NCI-H1436 treated with DMSO at 0.1 percent for 48 hours (cell line): ENCODE measurements at regions not wholly inside any gene's neighbourhood (a gene's known extent, or its start where the extent isn't known, plus 50 kb on each side); places are given as distances from the start of the nearest gene placed in this dataset.
"Not testable (repeated sequence)": the region's sequence is repeated elsewhere in the genome, so short reads cannot be mapped to it uniquely, and the experiment has no call there.

ENCODE experiments used
- DNase-seq: peaks from one replicate; lab custom pipeline; 2025; lab: John Stamatoyannopoulos, UW

DNA sequence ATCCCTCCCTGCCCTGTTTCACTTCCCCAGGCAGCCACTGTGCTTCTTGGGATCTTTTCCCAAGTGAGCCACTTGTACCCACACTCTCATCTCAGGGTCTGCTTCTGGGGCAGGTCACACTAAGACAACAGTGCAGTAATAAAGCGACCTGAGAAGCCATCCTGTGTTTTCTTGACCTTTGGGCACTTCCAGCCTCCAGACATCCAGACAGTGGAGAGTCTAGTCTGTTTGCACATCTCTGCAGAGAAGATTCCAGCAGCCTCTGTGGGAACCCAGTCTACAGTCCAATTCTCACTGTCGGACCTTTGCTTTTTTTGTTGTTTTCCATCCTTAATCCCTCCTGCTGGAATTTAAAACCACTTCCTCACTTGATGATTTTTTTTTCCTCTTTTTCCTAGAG lies 50.3 kb upstream of the ATP6AP2 start:
- DNase-seq = no peak

DNA sequence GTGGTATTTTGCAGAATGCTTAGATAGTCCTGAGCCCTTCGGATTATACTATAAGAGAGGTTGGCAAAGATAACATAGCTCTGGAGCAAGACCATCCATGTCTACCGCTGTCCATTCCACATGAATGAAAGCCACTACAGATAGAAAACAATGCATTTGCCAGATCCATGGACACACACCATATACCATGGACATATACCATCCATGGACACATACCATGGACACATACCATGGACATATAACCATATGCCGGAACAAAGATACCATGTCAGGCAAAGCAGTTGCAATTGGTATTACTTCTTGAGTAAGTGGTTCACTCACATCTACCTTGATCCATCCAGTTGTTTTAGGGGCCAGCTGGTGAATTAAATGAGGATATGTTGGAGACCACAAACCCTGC lies 53.2 kb upstream of the ATP6AP2 start:
- no peak for DNase-seq

DNA sequence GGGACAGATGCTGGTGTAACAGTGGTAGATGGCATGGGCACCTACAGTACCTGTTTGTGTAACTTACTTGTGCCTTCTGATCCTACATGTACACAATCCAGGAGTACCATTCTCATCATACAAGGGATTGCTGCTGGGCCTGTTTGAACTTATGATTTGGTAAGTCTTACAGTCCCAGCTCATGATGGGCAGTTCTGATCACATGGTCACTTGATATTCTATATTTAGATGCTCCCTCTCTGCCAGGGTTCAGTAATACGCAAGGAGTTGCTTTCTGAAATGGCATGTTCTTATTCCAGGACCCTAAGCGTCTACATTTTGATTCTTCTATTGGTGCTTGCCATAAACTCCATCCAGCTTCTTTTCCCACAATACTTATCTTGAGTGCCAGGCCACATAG lies 54.4 kb upstream of the ATP6AP2 start:
- DNase-seq = no peak

- not testable (repeated sequence) for DNase-seq
These were observed 54.9 kb upstream of the ATP6AP2 start for GRCh38 chrX:40525901-40526300.

GRCh38 chrX:40524423-40524822 lies 56.3 kb upstream of the ATP6AP2 start:
- DNase-seq = no peak

DNA sequence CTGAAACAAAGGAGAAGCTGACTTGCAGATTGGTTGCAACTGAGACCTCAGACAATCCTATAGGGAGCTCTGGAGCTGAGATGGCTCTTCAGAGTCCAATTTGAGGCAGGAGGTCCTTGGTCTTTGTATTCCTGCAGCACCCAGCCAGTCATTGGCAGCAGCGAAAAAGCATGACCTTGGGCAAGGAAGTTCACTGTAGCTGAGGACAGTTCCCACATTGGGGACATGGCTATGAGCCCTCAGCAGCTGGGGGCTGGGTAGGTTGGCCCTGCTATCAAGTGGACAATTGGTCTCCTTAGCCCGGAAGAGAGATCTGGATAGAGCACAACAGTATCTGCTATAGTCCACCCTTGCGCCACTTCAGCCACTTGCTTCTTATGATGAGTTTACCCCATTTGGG lies 56.9 kb upstream of the ATP6AP2 start:
- no peak for DNase-seq

- DNase-seq = no peak
These were observed 58.8 kb upstream of the ATP6AP2 start for GRCh38 chrX:40521868-40522450.

DNA sequence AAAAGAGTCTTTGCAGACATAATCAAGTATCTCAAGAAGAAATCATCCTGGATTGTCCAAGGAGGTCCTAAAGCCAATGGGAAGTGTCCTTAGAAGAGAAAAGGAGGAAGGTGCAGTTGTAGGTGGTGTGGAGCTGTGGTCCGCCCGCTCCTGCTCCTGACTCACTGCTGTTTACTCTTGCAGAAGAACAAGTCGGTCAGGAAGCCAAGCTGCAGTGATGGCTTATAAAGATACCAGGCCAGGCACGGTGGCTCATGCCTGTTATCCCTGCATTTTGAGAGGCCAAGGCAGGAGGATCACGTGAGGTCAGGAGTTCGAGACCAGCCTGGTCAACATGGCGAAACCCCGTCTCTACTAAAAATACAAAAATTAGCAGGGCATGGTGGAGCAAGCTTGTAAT lies 66.4 kb upstream of the ATP6AP2 start:
- no peak for DNase-seq

- DNase-seq = no peak
These were observed 66.9 kb upstream of the ATP6AP2 start for GRCh38 chrX:40513835-40514234.

DNA sequence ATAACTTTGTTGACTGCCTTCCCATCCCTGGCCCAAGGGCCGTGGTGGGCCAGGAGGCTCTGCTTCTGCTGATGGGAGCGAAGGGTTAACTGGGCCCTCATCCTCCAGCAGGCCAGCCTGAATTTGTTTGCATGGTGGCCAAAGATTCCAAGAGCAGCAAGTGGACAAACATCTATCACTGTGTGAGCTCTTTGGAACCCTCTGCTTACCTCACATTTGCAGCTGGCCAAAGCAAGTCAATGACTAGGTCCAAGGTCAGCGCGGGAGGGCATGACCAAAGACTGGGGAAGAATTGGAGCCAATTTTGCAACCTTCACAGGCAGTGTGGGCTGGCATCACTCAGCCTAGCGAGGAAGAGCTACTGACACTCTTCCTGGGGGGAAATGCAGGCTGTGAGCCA lies 67.8 kb upstream of the ATP6AP2 start:
- no peak for DNase-seq

DNA sequence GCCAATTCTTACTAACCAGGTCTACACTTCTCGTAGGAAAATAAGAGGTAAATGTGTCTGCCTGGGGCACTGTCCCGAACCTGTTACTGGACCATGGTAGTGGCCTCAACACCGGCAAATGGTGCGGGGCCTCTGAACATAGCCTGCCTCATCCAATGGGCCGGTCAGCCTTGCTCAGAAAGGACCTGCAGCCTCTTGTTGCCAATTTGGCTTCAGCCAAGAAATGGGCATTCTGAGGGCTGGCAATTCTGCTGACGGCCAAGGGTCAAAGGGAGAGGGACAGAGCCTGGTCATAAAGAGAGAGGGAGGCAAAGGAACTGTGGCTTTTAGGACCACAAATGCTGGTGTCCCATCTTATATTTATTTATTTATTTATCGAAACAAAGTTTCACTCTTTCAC lies 69.5 kb upstream of the ATP6AP2 start:
- no peak for DNase-seq

DNA sequence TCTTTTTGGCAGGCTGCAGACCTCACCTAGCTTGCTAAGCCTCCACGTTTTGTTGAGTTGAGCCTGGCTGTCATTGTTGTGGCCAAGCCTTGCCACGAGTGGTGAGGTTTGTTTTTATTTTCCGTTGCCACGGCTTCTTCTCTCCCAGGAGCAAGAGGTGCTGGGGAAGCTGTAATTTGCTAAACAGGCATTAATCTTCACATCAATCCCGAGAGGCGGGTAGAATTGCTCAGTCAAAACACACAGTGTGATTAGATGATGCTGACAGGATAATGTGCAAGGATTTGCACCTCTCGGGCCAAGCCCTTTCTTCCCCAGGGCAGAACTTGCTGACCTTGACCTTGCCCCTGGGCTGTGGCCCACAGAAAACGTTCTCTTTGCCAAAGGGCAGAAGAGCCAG lies 72.2 kb upstream of the ATP6AP2 start:
- DNase-seq = no peak

DNA sequence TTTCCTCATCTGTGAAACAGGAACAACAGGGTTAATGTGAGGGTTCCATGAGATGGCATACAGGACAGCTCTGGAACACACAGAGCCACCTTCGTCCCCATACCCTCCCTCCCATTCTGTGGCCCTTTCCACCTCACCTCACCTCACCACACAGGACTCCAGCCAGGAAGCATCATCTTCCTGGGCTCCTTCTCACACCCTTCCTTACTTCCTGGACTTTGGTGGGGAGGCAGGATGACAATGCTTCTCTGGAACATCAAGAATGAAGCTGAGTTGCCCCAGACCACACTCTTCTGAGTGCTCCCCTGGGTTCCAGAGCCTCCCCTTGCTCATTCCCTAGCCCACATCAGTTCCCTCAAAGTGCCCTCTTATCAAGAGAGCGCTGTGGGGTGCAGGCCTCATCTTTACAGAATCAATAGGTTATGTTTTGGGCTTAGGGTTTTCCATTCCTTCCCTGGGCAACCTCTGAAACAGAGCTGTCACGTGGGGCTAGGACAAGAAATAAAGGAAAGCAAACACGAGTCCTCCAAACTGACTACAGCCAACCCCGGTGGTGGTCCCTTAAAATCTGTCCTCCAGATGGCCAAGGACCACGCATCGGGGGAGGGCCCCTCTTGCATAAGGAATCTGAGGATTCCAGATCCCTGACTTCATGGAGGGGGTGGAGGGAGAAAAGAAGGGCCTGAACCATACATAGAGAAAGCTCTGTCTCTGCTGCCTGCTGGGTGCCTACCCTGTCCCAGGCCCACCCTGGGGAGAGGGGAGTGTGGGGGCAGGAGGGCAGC lies 74.4 kb upstream of the ATP6AP2 start:
- DNase-seq = no peak

DNA sequence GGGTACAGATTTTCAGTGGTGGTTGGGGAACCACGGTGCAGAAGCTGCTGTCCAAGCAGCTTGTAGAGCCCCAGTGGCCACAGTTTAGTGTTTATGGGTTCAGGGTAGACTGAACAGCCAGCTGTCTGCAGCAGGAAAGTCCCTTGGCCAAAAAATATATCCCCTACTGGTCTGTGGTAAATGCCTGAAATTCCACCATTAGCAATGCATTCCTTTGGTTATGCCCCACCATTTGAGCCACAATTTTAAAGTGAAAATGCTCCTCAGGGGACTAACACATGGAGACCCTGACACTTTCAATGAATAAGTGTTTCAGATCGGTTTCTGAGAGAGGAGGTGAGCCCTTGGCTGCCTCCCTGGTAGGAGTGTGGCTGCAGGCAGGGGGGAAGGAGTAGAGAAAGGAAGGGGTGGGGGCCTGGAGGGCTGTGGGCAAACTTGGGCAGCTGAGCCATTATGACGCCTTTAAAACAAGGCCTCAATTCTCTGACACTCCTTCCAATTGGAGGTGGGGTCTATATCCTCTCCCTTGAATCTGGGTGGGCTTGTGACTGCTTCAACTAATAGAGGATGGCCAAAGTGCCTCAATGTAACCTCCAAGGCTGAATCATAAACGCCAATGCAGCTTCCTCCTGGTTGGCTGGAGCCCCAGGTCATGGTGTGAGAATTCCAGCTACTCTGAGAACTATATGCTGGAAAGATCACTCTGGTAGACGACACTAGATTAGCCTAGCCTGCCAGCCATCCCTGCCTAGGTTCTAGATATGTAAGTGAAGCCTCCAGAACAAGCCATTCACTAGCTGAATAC lies 75.8 kb upstream of the ATP6AP2 start:
- no peak for DNase-seq

- DNase-seq = no peak
These were observed 77.7 kb upstream of the ATP6AP2 start for GRCh38 chrX:40503094-40503493.

- DNase-seq = no peak
These were observed 78.1 kb upstream of the ATP6AP2 start for GRCh38 chrX:40502688-40503087.

GRCh38 chrX:40501164-40501855 lies 79.5 kb upstream of the ATP6AP2 start:
- DNase-seq = no peak

DNA sequence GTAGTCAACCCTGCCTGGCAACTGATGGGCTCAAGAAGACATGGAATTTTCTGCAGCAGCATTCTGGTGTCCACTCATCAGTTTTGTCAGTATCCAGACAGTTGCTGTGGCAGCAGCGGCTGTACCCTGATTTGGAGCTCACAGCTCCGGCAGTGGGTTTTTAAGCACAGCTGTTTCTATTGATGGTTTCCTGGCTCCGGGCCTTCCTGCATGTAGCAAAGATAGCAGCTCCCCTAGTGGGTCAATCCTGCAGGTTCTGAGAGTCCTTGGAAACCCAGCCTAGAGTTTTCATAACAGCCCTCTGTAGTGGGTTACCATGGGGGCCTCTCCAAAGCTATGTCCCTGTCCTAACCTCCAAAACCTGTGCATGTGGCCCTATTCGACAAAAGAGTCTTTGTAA lies 84.0 kb upstream of the ATP6AP2 start:
- DNase-seq = no peak

- no peak for DNase-seq
These were observed 85.1 kb upstream of the ATP6AP2 start for GRCh38 chrX:40495659-40496058.

- DNase-seq = no peak
These were observed 86.8 kb upstream of the ATP6AP2 start for GRCh38 chrX:40494005-40494404.

DNA sequence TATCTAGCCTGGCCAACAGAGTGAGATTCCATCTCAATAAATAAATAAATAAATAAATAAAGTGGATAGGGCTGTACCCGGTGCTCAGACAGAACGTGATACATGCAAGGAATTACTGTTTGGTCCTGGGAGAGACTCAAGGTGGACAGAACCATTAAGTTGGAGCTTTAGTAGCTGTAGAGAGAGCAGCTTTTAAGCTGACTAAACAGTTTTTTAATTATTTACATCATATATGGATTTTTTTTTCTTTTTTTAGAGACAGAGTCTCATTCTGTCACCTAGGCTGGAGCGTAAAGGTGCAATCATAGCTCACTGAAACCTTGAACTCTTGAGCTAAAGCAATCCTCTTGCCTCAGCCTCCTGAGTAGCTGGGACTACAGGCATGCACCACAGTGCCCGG lies 92.5 kb upstream of the ATP6AP2 start:
- DNase-seq = no peak

DNA sequence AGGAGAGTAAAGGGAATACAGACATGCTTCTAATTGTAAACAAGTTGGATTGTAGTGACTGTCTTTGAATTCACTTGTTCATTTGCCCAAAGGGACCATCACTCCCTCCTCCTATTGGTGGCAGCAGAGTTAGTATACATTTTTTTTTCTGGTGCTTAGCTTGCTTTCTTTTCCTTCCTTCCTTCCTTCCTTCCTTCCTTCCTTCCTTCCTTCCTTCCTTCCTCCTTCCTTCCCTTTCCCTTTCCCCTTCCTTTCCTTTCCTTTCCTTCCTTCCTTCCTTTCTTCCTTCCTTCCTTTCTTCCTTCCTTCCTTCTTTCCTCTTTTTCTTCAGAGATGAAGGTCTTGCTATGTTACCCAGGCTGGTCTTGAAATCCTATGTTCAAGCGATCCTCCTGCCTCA lies 94.8 kb upstream of the ATP6AP2 start:
- DNase-seq = no peak
